ENCODE measurements at regions not wholly inside any gene's neighbourhood (a gene's known extent, or its start where the extent isn't known, plus 50 kb on each side); places are given as distances from the start of the nearest gene placed in this dataset.

GRCh38 chr19:32227561-32228165 is 117.7 kb upstream of the ZNF507 start:
- DNase-seq: no peak

GRCh38 chr19:32230441-32230840 is 115.0 kb upstream of the ZNF507 start:
- no peak for DNase-seq

DNA sequence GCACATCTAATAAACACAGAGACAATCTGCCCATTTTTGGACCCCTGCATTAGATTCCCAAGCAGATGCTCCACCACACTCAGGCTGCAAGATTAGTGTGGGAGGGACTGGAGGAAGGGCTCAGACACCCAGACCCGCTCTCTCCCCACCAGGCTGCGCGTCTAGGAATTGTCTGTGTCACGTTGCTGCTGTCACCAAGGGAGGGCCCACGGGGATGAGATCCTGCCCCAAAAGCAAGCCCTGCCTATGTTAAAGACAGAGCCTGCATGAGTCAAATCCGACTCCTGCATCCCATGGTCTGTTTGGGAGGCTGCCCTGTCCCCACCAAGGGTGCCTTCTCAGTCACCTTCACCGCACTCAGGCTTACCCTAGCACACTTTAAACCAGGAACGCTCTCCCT is 114.4 kb upstream of the ZNF507 start:
- DNase-seq: no peak

- DNase-seq: no peak
Measured at GRCh38 chr19:32231691-32232090, 113.7 kb upstream of the ZNF507 start.

DNA sequence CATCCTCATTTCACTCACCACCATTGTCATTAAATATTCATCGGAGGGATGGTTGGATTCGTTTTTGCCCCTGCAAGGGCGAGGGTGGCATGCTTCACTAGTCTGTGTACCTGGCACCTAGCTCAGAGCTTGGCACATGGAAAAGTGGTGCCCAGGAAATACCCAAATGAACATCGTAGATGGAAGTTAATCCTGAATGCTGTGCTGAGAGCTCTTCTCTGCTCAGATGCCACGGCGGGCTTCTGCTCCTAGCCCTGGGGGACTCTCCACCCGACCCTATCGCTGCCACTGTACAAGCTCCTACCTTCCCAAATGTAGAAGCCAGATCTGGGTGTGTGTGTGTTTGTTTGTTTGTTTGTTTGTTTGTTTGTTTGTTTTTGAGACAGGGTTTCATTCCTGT is 113.0 kb upstream of the ZNF507 start:
- DNase-seq: no peak

- DNase-seq: no peak
Measured at GRCh38 chr19:32233091-32233490, 112.3 kb upstream of the ZNF507 start.

GRCh38 chr19:32233885-32234284 is 111.5 kb upstream of the ZNF507 start:
- no peak for DNase-seq

GRCh38 chr19:32234663-32235217 is 110.7 kb upstream of the ZNF507 start:
- no peak for DNase-seq

DNA sequence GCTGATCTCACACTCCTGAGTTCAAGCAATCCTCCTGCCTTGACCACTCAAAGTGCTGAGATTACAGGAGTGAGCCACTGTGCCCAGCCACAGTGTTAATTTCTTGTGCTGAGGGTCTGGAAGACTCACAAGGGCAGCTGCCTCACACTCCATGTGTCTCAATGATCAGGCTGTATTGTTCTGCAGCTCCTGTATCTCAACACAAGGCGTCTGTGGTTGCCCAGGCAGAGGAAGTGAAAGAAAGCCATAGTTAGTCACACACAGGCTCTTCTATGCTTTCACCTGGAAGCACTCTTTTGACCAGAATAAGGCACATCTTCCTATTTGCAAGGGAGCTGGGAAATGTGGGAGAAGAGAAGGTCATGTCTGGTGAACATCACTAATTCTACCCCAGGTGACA is 107.3 kb upstream of the ZNF507 start:
- DNase-seq: no peak

DNA sequence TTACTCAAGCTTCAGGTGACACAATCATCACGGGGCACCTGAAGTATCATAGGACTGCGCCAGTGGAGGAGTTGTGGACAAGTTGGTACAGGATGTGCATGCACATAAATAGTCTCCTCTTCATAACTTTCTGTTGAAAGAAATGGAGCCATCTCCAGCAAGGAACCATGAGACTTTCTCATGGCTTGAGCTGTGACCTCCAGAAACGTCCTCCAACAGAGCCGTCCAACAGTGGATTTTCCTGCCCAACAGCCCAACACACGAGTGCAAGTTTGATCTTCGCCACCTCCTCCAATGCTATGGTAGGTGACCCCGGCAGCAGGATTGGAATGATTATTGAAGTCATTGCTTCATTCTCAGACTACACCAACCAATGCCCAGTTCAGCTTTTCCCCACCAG is 105.1 kb upstream of the ZNF507 start:
- no peak for DNase-seq

- DNase-seq: no peak
Measured at GRCh38 chr19:32241306-32241705, 104.1 kb upstream of the ZNF507 start.

GRCh38 chr19:32241932-32242710 is 103.3 kb upstream of the ZNF507 start:
- no peak for DNase-seq

GRCh38 chr19:32246006-32246405 is 99.4 kb upstream of the ZNF507 start:
- no peak for DNase-seq

GRCh38 chr19:32251634-32252332 is 93.6 kb upstream of the ZNF507 start:
- no peak for DNase-seq

DNA sequence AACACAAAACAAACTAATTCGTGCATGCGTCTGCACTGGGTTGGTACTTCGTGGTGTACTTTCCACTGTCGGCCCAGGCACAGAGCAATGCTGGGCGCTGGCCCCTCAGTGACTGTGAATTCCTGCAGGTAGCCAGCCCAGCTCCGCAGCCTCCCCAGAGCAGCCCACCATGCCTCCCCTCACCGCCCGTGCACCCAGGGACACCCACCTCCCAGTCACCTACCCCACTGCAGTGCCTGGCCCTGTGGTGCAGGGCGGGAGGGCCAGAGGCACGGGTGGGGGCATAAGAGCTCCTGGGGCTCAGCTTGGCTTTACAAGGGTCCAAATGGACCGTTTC is 93.1 kb upstream of the ZNF507 start:
- no peak for DNase-seq

DNA sequence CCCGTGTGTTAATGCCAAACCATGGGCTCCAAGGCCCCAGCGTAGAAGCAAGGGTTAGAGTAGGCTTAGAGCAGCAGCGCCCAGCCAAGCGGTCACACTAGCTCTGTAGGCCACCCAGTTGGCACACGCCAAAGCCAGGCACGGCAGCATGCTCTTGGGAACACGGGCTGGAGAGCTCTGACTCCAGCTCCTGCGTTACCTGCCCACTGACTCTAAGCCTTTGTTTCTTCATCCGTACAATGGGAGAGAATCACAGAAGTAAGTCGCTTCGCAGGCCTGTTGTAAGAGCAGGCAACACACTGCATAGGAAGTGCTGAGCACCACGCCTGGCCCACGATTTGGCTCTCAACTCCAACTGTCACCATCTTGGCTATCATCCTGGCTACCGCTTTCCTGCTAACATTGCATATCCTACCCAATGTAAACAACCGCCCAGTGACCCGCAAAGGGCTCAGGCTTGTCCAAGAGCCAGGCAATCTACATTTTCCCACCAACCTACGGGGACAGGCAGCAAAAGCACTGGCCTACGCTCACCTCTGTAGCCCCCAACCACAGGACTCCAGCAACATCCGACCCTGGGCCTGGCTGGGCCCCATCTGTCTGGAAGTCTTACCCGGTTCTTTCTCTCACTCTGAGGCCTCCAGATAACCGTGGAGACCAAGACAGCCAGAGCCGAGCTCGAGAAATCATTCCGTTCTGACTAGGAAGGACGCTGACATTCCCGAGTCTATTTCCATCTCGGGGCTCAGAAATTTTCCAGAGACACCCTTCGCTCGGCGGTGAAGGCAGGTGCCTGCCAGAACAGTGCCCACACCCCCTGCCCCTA is 91.5 kb upstream of the ZNF507 start:
- no peak for DNase-seq

- no peak for DNase-seq
Measured at GRCh38 chr19:32254509-32254890, 90.9 kb upstream of the ZNF507 start.

- DNase-seq: no peak
Measured at GRCh38 chr19:32255536-32256295, 89.7 kb upstream of the ZNF507 start.

- DNase-seq: no peak
Measured at GRCh38 chr19:32256341-32256975, 89.0 kb upstream of the ZNF507 start.

GRCh38 chr19:32257326-32258073 is 87.9 kb upstream of the ZNF507 start:
- DNase-seq: no peak

- DNase-seq: no peak
Measured at GRCh38 chr19:32258167-32258566, 87.2 kb upstream of the ZNF507 start.
